ENCODE measurements at regions not wholly inside any gene's neighbourhood (a gene's known extent, or its start where the extent isn't known, plus 50 kb on each side); places are given as distances from the start of the nearest gene placed in this dataset.

DNA sequence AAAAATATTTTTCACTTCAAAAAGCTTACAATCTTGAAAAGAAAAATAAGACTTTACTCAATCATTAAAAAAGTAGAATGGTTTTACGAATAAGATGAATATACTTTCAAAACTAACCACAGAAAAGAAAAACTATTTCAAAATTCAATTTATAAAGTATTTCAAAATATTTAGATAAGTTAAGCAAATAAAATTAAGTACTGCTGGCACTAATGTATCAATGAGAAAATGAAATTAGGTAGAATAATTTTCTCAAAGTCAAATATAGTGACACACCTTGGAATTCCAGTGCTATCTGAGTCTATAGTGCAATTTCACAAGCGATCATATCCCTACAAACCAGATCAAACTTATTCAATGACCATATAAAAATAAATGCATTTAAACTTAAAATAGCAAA, 109.8 kb upstream of the SEMA3A start:
- TF ChIP-seq, protein P1, sequence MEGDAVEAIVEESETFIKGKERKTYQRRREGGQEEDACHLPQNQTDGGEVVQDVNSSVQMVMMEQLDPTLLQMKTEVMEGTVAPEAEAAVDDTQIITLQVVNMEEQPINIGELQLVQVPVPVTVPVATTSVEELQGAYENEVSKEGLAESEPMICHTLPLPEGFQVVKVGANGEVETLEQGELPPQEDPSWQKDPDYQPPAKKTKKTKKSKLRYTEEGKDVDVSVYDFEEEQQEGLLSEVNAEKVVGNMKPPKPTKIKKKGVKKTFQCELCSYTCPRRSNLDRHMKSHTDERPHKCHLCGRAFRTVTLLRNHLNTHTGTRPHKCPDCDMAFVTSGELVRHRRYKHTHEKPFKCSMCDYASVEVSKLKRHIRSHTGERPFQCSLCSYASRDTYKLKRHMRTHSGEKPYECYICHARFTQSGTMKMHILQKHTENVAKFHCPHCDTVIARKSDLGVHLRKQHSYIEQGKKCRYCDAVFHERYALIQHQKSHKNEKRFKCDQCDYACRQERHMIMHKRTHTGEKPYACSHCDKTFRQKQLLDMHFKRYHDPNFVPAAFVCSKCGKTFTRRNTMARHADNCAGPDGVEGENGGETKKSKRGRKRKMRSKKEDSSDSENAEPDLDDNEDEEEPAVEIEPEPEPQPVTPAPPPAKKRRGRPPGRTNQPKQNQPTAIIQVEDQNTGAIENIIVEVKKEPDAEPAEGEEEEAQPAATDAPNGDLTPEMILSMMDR (IDR thresholded peaks at IDR 0.05) = no peak
- no peak for TF ChIP-seq POLR2A (IDR thresholded peaks at IDR 0.05)
- no peak for DNase-seq
- WGBS, 2 donors = 95% methylated on average over 2 of the region's 2 CpGs
- no peak overlapping the region for H3K4me3 ChIP-seq (replicated peaks in 1 of 3)
- H3K27ac ChIP-seq = no peak overlapping the region
- no peaks in the 10 kb centered on the region for H3K9me3 ChIP-seq
- intact Hi-C loops (cut with DNase I) = no loop called here
- H3K4me1 ChIP-seq = no peaks in the 10 kb centered on the region
- H3K36me3 ChIP-seq = no peaks in the 10 kb centered on the region
- H3K27me3 ChIP-seq = no peaks in the 10 kb centered on the region

DNA sequence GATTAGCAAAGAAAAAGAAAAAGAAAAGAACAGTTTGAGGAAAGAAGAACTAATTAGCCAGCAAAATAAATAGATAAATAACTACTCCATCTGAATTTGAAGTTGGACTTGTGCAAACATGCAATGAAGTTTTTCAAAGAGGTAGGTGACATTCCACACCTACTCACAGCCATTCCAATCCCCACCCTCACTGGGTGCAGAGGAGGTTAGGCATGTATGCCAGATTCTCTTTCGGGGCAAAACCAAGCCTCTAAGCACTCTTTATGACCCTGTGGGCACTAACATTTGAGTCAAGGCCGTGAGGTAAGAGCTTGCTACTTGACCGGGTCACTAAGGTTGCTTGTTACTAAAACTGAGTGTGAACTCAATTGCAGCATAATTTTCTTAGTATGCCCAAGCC, 108.4 kb upstream of the SEMA3A start:
- WGBS, 2 donors = 73 to 74% methylated on average over 3 of the region's 3 CpGs
- intact Hi-C loops (cut with DNase I) = no loop called here
- no peaks in the 10 kb centered on the region for H3K36me3 ChIP-seq
- no peaks in the 10 kb centered on the region for H3K27me3 ChIP-seq
- no peak overlapping the region for H3K27ac ChIP-seq
- no peak for TF ChIP-seq POLR2A (IDR thresholded peaks at IDR 0.05)
- TF ChIP-seq, protein P1 (IDR thresholded peaks at IDR 0.05) = no peak
- DNase-seq = no peak
- H3K9me3 ChIP-seq = no peaks in the 10 kb centered on the region
- H3K4me1 ChIP-seq = no peaks in the 10 kb centered on the region
- no peak overlapping the region for H3K4me3 ChIP-seq (replicated peaks in 1 of 3)

- no peaks in the 10 kb centered on the region for H3K4me1 ChIP-seq
- no peaks in the 10 kb centered on the region for H3K9me3 ChIP-seq
- no peak overlapping the region for H3K4me3 ChIP-seq (replicated peaks in 1 of 3)
- no peaks in the 10 kb centered on the region for H3K36me3 ChIP-seq
- intact Hi-C loops (cut with DNase I) = no loop called here
- no peaks in the 10 kb centered on the region for H3K27me3 ChIP-seq
- H3K27ac ChIP-seq = no peak overlapping the region
- TF ChIP-seq, protein P1 (IDR thresholded peaks at IDR 0.05) = no peak
- no peak for TF ChIP-seq POLR2A (IDR thresholded peaks at IDR 0.05)
- DNase-seq = no peak
Observed at GRCh38 chr7:84297616-84298015, 103.0 kb upstream of the SEMA3A start.

GRCh38 chr7:84294847-84295455, 100.4 kb upstream of the SEMA3A start:
- Histone ChIP-seq H3K36me3 (no peaks in the 10 kb centered on the region), H3K4me1 (no peaks in the 10 kb centered on the region), H3K4me3 (replicated peaks in 1 of 3) (no peak overlapping the region), H3K27ac (no peak overlapping the region), H3K9me3 (no peaks in the 10 kb centered on the region), H3K27me3 (no peaks in the 10 kb centered on the region)
- TF ChIP-seq, protein P1 (IDR thresholded peaks at IDR 0.05) = no peak
- no peak for TF ChIP-seq POLR2A (IDR thresholded peaks at IDR 0.05)
- no peak for DNase-seq
- intact Hi-C loops (cut with DNase I) = no loop called here
- WGBS, 2 donors = 93 to 97% methylated on average over 1 of the region's 1 CpG

- TF ChIP-seq POLR2A (IDR thresholded peaks at IDR 0.05) = no peak
- TF ChIP-seq, protein P1 (IDR thresholded peaks at IDR 0.05) = no peak
- Histone ChIP-seq H3K27me3 (no peaks in the 10 kb centered on the region), H3K27ac (no peak overlapping the region), H3K9me3 (no peaks in the 10 kb centered on the region), H3K4me3 (replicated peaks in 1 of 3) (no peak overlapping the region), H3K4me1 (no peaks in the 10 kb centered on the region), H3K36me3 (no peaks in the 10 kb centered on the region)
- DNase-seq = no peak
- intact Hi-C loops (cut with DNase I) = no loop called here
- WGBS, 2 donors = 95 to 96% methylated on average over 2 of the region's 2 CpGs
Observed at GRCh38 chr7:84294391-84294790, 99.8 kb upstream of the SEMA3A start.

All from thyroid gland (tissue), 4 donors.